Common myeloid progenitor, CD34-positive (primary cell): ENCODE measurements at regions not wholly inside any gene's neighbourhood (a gene's known extent, or its start where the extent isn't known, plus 50 kb on each side); places are given as distances from the start of the nearest gene placed in this dataset.

Experiments used
- CTCF ChIA-PET: fragments of 350-600 bp; sonication (Branson Sonifier 250); formaldehyde crosslinking; loops from one replicate; lab custom pipeline; 2021; ENCODE audit warnings: antibody characterized with exemption; lab: Charles Lee
- POLR2A ChIA-PET: fragments of 350-600 bp; sonication (Branson Sonifier 250); formaldehyde crosslinking; loops from one replicate; lab custom pipeline; 2021; ENCODE audit warnings: antibody characterized with exemption; lab: Charles Lee
- DNase-seq, 3 donors: peaks; one replicate each; pipeline versions ENCODE4 v3.0.0 to v3.0.0-alpha.2; 2013
- H3K27ac ChIP-seq, 2 experiments: 1 replicate in 1 of 2; 2 replicates in 1 of 2; pipeline ENCODE4 v1.7.0; 2013; ENCODE audit warnings: inconsistent platforms in 2 of 2, low read length in 2 of 2, mild to moderate bottlenecking in 2 of 2, low read depth in 1 of 2, moderate library complexity in 1 of 2; ENCODE audit not compliant: severe bottlenecking in 2 of 2, insufficient read depth in 1 of 2, poor library complexity in 1 of 2
- H3K27me3 ChIP-seq, 5 experiments: replicated peaks in 2 of 5; 1 replicate in 3 of 5; 2 replicates in 2 of 5; pipeline versions ENCODE4 v1.6.1 to v1.7.0; 2013; ENCODE audit warnings: low read length in 4 of 5, mild to moderate bottlenecking in 2 of 5, moderate library complexity in 2 of 5, inconsistent platforms in 1 of 5; ENCODE audit not compliant: insufficient read depth in 5 of 5, control insufficient read depth in 4 of 5
- H3K36me3 ChIP-seq, 4 experiments: 1 replicate in 2 of 4; 2 replicates in 2 of 4; pipeline versions ENCODE4 v1.6.1 to v1.7.0; 2013; ENCODE audit warnings: low read length in 3 of 4, control low read depth in 1 of 4, mild to moderate bottlenecking in 1 of 4; ENCODE audit not compliant: control insufficient read depth in 4 of 4, insufficient read depth in 4 of 4
- H3K4me1 ChIP-seq, 4 experiments: 1 replicate in 3 of 4; 2 replicates in 1 of 4; pipeline versions ENCODE4 v1.6.1 to v1.7.1; 2013; ENCODE audit warnings: low read length in 3 of 4, mild to moderate bottlenecking in 3 of 4, control low read depth in 1 of 4, inconsistent platforms in 1 of 4, moderate library complexity in 1 of 4; ENCODE audit not compliant: control insufficient read depth in 4 of 4, insufficient read depth in 4 of 4; ENCODE audit errors: control extremely low read depth in 1 of 4
- H3K4me3 ChIP-seq, 7 experiments: 1 replicate in 4 of 7; 2 replicates in 3 of 7; pipeline versions ENCODE4 v1.5.1 to v1.7.0; 2013; ENCODE audit warnings: mild to moderate bottlenecking in 7 of 7, low read length in 6 of 7, moderate library complexity in 6 of 7, inconsistent platforms in 2 of 7, low read depth in 2 of 7, control low read depth in 1 of 7; ENCODE audit not compliant: insufficient read depth in 4 of 7, control insufficient read depth in 1 of 7; ENCODE audit errors: extremely low read depth in 1 of 7
- H3K9me3 ChIP-seq, 5 experiments: 1 replicate in 4 of 5; 2 replicates in 1 of 5; pipeline versions ENCODE4 v1.6.1 to v1.7.1; 2013; ENCODE audit warnings: low read length in 4 of 5, mild to moderate bottlenecking in 2 of 5, inconsistent platforms in 1 of 5, low read depth in 1 of 5, moderate library complexity in 1 of 5; ENCODE audit not compliant: control insufficient read depth in 4 of 5, insufficient read depth in 2 of 5; ENCODE audit errors: control extremely low read depth in 1 of 5
- WGBS: methylation state at CpG from one replicate; pipeline ENCODE4 v1.1.5; 2013; ENCODE audit not compliant: insufficient coverage; 5-methylcytosine and 5-hydroxymethylcytosine counted together

- peaks cover 0 to 13% (median 0%) of the 10 kb centered on the region in 5 experiments for H3K9me3 ChIP-seq
- H3K4me1 ChIP-seq = no peaks in the 10 kb centered on the region
- H3K27me3 ChIP-seq = no peaks in the 10 kb centered on the region
- no CpG with 5 or more reads among the region's 1 CpG for WGBS
- H3K27ac ChIP-seq = no peak overlapping the region
- H3K4me3 ChIP-seq = no peak overlapping the region
- H3K36me3 ChIP-seq = no peaks in the 10 kb centered on the region
- DNase-seq = no peak
- POLR2A ChIA-PET = no interaction called here
- CTCF ChIA-PET = no interaction called here
Observed at GRCh38 chr11:37957717-37958116, 1359.7 kb upstream of the RAG2 start.

GRCh38 chr11:37951996-37952395 is 1354.0 kb upstream of the RAG2 start:
- Histone ChIP-seq H3K27ac (no peak overlapping the region), H3K4me3 (no peak overlapping the region), H3K36me3 (no peaks in the 10 kb centered on the region), H3K4me1 (no peaks in the 10 kb centered on the region), H3K9me3 (peaks cover 0 to 5% (median 0%) of the 10 kb centered on the region in 5 experiments), H3K27me3 (no peaks in the 10 kb centered on the region)
- no peak for DNase-seq
- CTCF ChIA-PET = no interaction called here
- POLR2A ChIA-PET = interaction anchor here (0.6 kb wide), 1 partner anchor 77 kb away, joined by 3 read pairs; no protein-coding TSS in a partner anchor
- no CpG with 5 or more reads among the region's 2 CpGs for WGBS

- H3K27me3 ChIP-seq = no peaks in the 10 kb centered on the region
- 52% methylated on average over 2 of the region's 3 CpGs for WGBS
Observed at GRCh38 chr11:37948258-37948657, 1350.2 kb upstream of the RAG2 start.

GRCh38 chr11:37947821-37948220 is 1349.8 kb upstream of the RAG2 start:
- H3K9me3 ChIP-seq = peaks cover 0 to 19% (median 2%) of the 10 kb centered on the region in 5 experiments
- CTCF ChIA-PET = no interaction called here
- no peak for DNase-seq
- H3K27me3 ChIP-seq = no peaks in the 10 kb centered on the region
- H3K27ac ChIP-seq = no peak overlapping the region
- H3K4me3 ChIP-seq = no peak overlapping the region
- 100% methylated on average over 3 of the region's 3 CpGs for WGBS
- H3K36me3 ChIP-seq = no peaks in the 10 kb centered on the region
- no peaks in the 10 kb centered on the region for H3K4me1 ChIP-seq
- POLR2A ChIA-PET = no interaction called here

More at GRCh38 chr11:37948258-37948657, 1350.2 kb upstream of the RAG2 start:
- peaks cover 0 to 19% (median 2%) of the 10 kb centered on the region in 5 experiments for H3K9me3 ChIP-seq
- ChIA-PET CTCF (interaction anchor here (0.6 kb wide), 1 partner anchor 385 kb away, joined by 4 read pairs; no protein-coding TSS in a partner anchor), POLR2A (no interaction called here)
- no peak overlapping the region for H3K27ac ChIP-seq
- no peak overlapping the region for H3K4me3 ChIP-seq
- DNase-seq = no peak
- H3K4me1 ChIP-seq = no peaks in the 10 kb centered on the region
- H3K36me3 ChIP-seq = no peaks in the 10 kb centered on the region

- no peak overlapping the region for H3K27ac ChIP-seq
- peaks cover 0 to 19% (median 2%) of the 10 kb centered on the region in 5 experiments for H3K9me3 ChIP-seq
- H3K36me3 ChIP-seq = no peaks in the 10 kb centered on the region
- POLR2A ChIA-PET = no interaction called here
- H3K27me3 ChIP-seq = no peaks in the 10 kb centered on the region
- H3K4me1 ChIP-seq = no peaks in the 10 kb centered on the region
- CTCF ChIA-PET = interaction anchor here (0.6 to 1.3 kb wide), 7 partner anchors 8 to 851 kb away, joined by 3 to 5 read pairs (median 4); no protein-coding TSS in a partner anchor
- WGBS = 60% methylated on average over 1 of the region's 4 CpGs
- no peak overlapping the region for H3K4me3 ChIP-seq
- peak; percentile 23 to 61 (median 52) for DNase-seq
Observed at GRCh38 chr11:37946155-37946766, 1348.2 kb upstream of the RAG2 start.

- no peaks in the 10 kb centered on the region for H3K4me1 ChIP-seq
- H3K9me3 ChIP-seq = peaks cover 0 to 19% (median 2%) of the 10 kb centered on the region in 5 experiments
- no peaks in the 10 kb centered on the region for H3K36me3 ChIP-seq
- DNase-seq = no peak
- no peak overlapping the region for H3K27ac ChIP-seq
- no CpG with 5 or more reads among the region's 2 CpGs for WGBS
- POLR2A ChIA-PET = no interaction called here
- no peak overlapping the region for H3K4me3 ChIP-seq
- no peaks in the 10 kb centered on the region for H3K27me3 ChIP-seq
- CTCF ChIA-PET = no interaction called here
Observed at GRCh38 chr11:37942081-37942480, 1344.0 kb upstream of the RAG2 start.

GRCh38 chr11:37929100-37929653 is 1331.1 kb upstream of the RAG2 start:
- Histone ChIP-seq H3K4me1 (no peaks in the 10 kb centered on the region), H3K36me3 (no peaks in the 10 kb centered on the region), H3K27ac (peak overlapping the region in 1 of 2 experiments; percentile 22), H3K4me3 (no peak overlapping the region), H3K9me3 (peaks cover 0 to 3% (median 0%) of the 10 kb centered on the region in 5 experiments), H3K27me3 (no peaks in the 10 kb centered on the region)
- ChIA-PET CTCF (no interaction called here), POLR2A (interaction anchor here (0.7 kb wide), 1 partner anchor 684 kb away, joined by 3 read pairs; no protein-coding TSS in a partner anchor)
- WGBS = 93% methylated on average over 2 of the region's 3 CpGs
- peak; percentile 23 to 72 (median 55) for DNase-seq
